HG03378 (cell line): ENCODE measurements at regions not wholly inside any gene's neighbourhood (a gene's known extent, or its start where the extent isn't known, plus 50 kb on each side); places are given as distances from the start of the nearest gene placed in this dataset.

ENCODE experiments used
- ATAC-seq: cut with Tn5 transposase; IDR thresholded peaks from one replicate; pipeline ENCODE4 v1.9.1; 2021; ENCODE audit warnings: mild to moderate bottlenecking, moderate library complexity; ENCODE audit not compliant: unreplicated experiment

GRCh38 chr5:125343015-125343414 is 596.6 kb upstream of the ZNF608 start:
- ATAC-seq: no peak

GRCh38 chr5:125346316-125346715 is 599.9 kb upstream of the ZNF608 start:
- no peak for ATAC-seq

DNA sequence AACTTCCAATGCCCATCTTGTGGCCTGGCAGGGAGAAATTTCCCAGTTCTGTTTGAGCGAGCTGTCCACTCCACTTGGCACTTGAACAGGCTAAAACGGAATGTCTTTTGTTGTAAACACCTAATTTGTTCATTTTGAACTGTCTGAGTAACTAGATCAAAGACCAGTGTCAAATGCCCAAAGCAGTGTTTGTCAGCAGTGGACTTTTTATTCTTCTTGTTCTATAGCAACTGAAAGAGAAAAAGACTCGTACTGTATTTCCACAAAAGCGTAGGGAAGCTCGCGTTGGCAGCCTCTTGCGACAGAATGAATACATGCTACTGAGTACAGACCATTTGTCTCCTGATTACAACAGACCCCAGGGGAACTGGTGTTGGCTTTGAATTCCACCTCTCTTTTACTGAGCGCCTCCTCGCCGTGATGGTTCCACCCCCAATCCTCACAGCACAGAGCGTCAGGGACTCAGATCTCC is 601.8 kb upstream of the ZNF608 start:
- ATAC-seq: no peak

- ATAC-seq: no peak
These were observed 602.7 kb upstream of the ZNF608 start for GRCh38 chr5:125348936-125349831.

GRCh38 chr5:125357660-125358059 is 611.2 kb upstream of the ZNF608 start:
- ATAC-seq: no peak

GRCh38 chr5:125365747-125366146 is 619.3 kb upstream of the ZNF608 start:
- ATAC-seq: no peak

DNA sequence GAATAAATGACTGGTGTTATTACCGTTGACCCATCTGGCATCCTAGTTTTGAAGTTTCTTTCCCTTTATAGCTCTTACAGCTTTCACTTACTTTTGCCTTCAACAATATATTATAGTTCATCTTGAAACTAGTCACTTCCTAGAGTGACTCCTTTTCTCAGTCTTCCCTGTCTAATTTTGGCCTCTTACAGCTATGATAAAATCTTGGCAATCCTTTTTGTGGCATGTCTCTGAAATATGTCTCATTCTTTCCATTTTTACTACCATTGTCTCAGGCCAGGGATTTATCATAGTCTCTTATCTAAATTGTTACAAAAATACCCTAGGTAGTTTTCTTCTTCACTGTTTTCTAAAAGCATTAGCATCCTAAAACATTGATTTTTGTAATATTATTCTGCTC is 621.3 kb upstream of the ZNF608 start:
- ATAC-seq: no peak

GRCh38 chr5:125370461-125371205 is 624.2 kb upstream of the ZNF608 start:
- no peak for ATAC-seq

- ATAC-seq: no peak
These were observed 626.5 kb upstream of the ZNF608 start for GRCh38 chr5:125372694-125373631.

GRCh38 chr5:125375143-125375542 is 628.7 kb upstream of the ZNF608 start:
- peak; percentile 50 for ATAC-seq

DNA sequence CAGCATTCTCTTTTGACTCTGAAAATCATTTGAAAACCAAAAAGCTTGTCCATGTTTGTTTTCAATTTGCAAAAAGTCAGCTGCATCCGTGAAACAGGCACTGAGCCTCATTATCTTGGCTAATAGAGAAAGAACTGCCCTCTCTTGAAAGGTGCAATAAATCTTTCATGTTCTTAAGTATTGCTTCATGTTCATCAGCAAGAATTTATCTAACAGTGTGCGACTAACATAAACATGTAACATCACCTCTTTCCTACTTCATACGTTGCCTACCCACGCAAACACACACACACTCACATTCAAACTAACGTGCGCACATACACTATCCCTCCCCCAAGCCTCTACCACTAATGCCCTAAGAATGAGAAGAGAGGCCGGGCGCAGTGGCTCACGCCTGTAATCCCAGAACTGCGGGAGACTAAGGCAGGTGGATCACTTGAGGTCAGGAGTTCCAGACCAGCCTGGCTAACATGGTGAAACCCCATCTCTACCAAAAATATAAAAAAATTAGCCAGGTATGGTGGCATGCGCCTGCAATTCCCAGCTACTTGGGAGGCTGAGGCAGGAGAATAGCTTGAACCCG is 629.7 kb upstream of the ZNF608 start:
- ATAC-seq: no peak

DNA sequence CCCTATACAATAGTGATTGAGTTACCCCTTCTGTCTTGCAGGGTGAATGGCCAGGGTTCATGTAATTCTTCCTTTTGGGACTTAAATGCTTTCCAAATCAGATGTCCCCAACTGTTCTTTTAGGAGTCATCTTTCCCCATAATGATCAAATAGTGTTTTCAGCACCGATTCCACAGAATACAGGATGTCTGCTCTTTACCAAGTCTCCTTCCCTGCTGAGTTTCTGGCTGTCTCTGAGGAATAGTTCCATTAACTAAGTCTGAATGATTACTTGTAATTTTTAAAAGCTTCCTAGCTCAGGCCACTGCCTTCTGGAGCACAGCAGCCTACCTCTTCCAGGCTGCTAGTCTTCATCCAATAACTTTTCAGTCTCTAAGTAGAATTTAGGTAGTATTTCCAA is 630.7 kb upstream of the ZNF608 start:
- ATAC-seq: no peak

- no peak for ATAC-seq
These were observed 634.9 kb upstream of the ZNF608 start for GRCh38 chr5:125381290-125381689.

- no peak for ATAC-seq
These were observed 637.6 kb upstream of the ZNF608 start for GRCh38 chr5:125384071-125384470.

GRCh38 chr5:125390326-125390725 is 643.9 kb upstream of the ZNF608 start:
- ATAC-seq: no peak

GRCh38 chr5:125393221-125393815 is 646.9 kb upstream of the ZNF608 start:
- ATAC-seq: no peak

- no peak for ATAC-seq
These were observed 648.3 kb upstream of the ZNF608 start for GRCh38 chr5:125394661-125395280.

DNA sequence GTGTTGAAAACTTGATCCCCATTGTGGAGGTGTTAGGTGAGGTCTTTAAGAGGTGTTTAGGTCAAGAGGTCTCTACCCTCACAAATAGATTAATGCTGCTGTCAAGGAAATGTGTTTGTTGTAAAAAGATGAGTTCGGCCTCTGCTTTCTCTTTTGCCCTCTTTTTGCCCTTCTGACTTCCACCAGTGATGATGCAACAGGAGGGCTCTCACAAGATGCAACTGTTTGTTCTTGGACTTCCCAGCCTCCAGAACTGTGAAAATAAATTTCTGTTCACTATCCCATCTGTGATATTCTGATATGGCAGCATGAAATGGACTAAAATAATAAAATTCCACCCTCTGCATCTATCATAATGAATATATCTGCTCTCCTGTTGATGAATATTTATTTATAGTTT is 650.0 kb upstream of the ZNF608 start:
- no peak for ATAC-seq

DNA sequence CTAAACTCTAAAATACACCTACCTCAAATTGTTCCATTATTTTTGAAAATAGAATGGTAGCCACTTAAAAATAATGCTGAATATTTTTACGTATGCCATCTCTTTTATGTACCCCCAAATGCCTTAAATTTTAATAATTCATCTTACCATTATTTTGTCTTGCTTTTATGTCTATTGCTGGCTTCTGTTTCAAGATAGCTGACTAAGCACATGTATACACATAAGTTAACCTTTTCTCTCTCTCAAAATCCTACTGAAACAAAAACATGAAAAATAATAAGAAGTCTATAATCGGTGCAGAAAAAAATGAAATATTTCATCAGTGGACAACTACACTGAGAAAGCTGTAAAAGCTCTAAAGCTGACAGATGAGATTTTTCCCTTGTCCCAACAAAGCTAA is 652.0 kb upstream of the ZNF608 start:
- ATAC-seq: no peak

DNA sequence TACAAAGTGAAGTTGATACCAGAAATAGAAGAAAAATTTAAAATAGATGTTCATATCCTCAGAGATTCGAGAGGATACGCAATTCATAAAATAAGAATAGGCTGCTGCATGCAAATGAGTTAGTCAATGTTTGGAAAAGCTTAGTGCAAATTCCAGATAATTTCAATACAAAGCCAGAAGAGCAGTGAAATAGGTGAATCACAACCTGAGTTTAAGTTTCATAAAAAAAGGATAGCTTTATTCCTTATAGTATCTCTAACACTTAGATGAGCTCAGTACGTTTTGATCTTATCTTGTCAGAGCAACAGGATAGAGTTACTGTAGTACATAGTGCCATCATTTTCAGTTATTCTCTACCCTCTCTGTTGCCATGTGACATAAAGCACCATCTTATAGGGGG is 653.4 kb upstream of the ZNF608 start:
- no peak for ATAC-seq
